Fibroblast of pulmonary artery (primary cell): ENCODE measurements at regions not wholly inside any gene's neighbourhood (a gene's known extent, or its start where the extent isn't known, plus 50 kb on each side); places are given as distances from the start of the nearest gene placed in this dataset.

Experiments used
- DNase-seq: peaks from one replicate; pipeline ENCODE4 v3.0.0-alpha.2; 2010; ENCODE audit warnings: low read depth
- H3K4me3 ChIP-seq: replicated peaks from 2 replicates; pipeline ENCODE4 v1.5.1; 2011; ENCODE audit warnings: low read depth, mild to moderate bottlenecking, control low read depth, low read length, moderate library complexity
- TF ChIP-seq, protein P1 (sequence below): IDR thresholded peaks from 2 replicates; pipeline ENCODE4 v1.5.1; 2011; ENCODE audit warnings: mild to moderate bottlenecking, control low read depth, low read length, inconsistent platforms; ENCODE audit errors: missing control alignments

DNA sequence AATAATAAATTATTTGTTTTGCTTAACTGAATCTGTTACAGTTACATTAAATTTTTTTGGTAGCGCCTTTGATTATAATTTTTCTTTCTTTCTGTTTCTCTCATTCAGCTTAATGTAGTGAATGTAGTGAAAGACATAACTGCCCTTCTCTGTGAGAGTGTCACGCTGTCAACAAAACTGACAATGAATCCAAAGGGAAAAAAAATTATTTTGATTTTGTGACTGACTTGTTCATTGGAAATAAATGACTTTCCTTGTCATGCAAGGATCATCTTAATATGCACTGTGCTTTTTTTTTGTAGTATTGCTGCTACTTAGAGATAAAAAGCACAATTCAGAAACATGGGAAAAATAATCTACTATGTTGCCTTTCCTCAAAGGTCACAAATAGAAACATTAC lies 1196.4 kb downstream of the PCDH17 start:
- TF ChIP-seq, protein P1, sequence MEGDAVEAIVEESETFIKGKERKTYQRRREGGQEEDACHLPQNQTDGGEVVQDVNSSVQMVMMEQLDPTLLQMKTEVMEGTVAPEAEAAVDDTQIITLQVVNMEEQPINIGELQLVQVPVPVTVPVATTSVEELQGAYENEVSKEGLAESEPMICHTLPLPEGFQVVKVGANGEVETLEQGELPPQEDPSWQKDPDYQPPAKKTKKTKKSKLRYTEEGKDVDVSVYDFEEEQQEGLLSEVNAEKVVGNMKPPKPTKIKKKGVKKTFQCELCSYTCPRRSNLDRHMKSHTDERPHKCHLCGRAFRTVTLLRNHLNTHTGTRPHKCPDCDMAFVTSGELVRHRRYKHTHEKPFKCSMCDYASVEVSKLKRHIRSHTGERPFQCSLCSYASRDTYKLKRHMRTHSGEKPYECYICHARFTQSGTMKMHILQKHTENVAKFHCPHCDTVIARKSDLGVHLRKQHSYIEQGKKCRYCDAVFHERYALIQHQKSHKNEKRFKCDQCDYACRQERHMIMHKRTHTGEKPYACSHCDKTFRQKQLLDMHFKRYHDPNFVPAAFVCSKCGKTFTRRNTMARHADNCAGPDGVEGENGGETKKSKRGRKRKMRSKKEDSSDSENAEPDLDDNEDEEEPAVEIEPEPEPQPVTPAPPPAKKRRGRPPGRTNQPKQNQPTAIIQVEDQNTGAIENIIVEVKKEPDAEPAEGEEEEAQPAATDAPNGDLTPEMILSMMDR, result no peak
- no peak for DNase-seq
- H3K4me3 ChIP-seq, result no peak overlapping the region

GRCh38 chr13:58830841-58831240 lies 1199.3 kb downstream of the PCDH17 start:
- no peak for DNase-seq
- TF ChIP-seq, protein P1, result no peak

GRCh38 chr13:58838615-58839014 lies 1207.1 kb downstream of the PCDH17 start:
- no peak overlapping the region for H3K4me3 ChIP-seq
- DNase-seq, result no peak
- TF ChIP-seq, protein P1, result no peak

More at GRCh38 chr13:58830841-58831240, 1199.3 kb downstream of the PCDH17 start:
- no peak overlapping the region for H3K4me3 ChIP-seq

DNA sequence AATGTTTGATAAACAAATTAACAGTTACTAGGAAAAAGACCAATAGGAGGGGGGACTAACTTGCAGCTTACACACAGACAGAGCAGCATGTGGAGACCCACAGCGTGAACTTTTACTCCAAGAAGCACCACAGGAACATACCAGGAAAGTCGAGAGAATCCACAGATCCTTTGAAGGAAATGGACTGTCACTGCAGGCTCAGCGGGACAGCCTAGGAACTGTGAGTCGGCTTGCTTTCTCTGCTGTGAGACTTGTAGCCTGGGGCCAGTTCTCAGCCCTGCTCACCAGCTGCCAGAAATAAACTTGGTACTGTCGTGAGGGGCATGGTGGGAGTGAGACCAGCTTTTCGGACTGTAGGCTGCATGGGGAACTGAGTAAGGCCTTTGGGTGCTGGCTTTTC lies 1211.5 kb downstream of the PCDH17 start:
- TF ChIP-seq, protein P1, result no peak

GRCh38 chr13:58843567-58843966 lies 1212.0 kb downstream of the PCDH17 start:
- H3K4me3 ChIP-seq, result no peak overlapping the region
- TF ChIP-seq, protein P1, result no peak
- DNase-seq, result no peak

More for the DNA sequence above, 1211.5 kb downstream of the PCDH17 start:
- DNase-seq, result no peak
- H3K4me3 ChIP-seq, result no peak overlapping the region

GRCh38 chr13:58850161-58850560 lies 1218.6 kb downstream of the PCDH17 start:
- TF ChIP-seq, protein P1, result no peak
- no peak overlapping the region for H3K4me3 ChIP-seq
- no peak for DNase-seq

GRCh38 chr13:58852076-58852475 lies 1220.5 kb downstream of the PCDH17 start:
- peak; percentile 0 for DNase-seq
- no peak overlapping the region for H3K4me3 ChIP-seq
- TF ChIP-seq, protein P1, result no peak
